Parathyroid adenoma (tissue), 2 donors: ENCODE measurements at regions not wholly inside any gene's neighbourhood (a gene's known extent, or its start where the extent isn't known, plus 50 kb on each side); places are given as distances from the start of the nearest gene placed in this dataset.
"Not testable (repeated sequence)": the region's sequence is repeated elsewhere in the genome, so short reads cannot be mapped to it uniquely, and the experiment has no call there.

Source experiments
- H2AFZ ChIP-seq: fragments of 300-600 bp; sonication (generic); one replicate; pipeline ENCODE4 v1.7.0; 2017; ENCODE audit warnings: antibody characterized with exemption, mild to moderate bottlenecking
- H3K27ac ChIP-seq: fragments of 300-600 bp; sonication (generic); one replicate; pipeline ENCODE4 v1.7.0; 2017
- H3K27me3 ChIP-seq: fragments of 300-600 bp; sonication (generic); one replicate; pipeline ENCODE4 v1.7.0; 2017; ENCODE audit warnings: low read length; ENCODE audit not compliant: control insufficient read depth, insufficient read depth
- H3K36me3 ChIP-seq: fragments of 300-600 bp; sonication (generic); one replicate; pipeline ENCODE4 v1.7.0; 2017; ENCODE audit warnings: low read length; ENCODE audit not compliant: control insufficient read depth, insufficient read depth
- H3K4me1 ChIP-seq: fragments of 300-600 bp; sonication (generic); one replicate; pipeline ENCODE4 v1.7.0; 2017; ENCODE audit warnings: control low read depth
- H3K4me2 ChIP-seq: fragments of 300-600 bp; sonication (generic); one replicate; pipeline ENCODE4 v1.7.0; 2017; ENCODE audit warnings: low read length
- H3K4me3 ChIP-seq: fragments of 300-600 bp; sonication (generic); one replicate; pipeline ENCODE4 v1.7.0; 2017; ENCODE audit warnings: low read depth, low read length
- H3K79me2 ChIP-seq: fragments of 300-600 bp; sonication (generic); one replicate; pipeline ENCODE4 v1.7.0; 2017; ENCODE audit warnings: control low read depth
- H3K9ac ChIP-seq: fragments of 300-600 bp; sonication (generic); one replicate; pipeline ENCODE4 v1.7.0; 2017; ENCODE audit warnings: mild to moderate bottlenecking
- H3K9me3 ChIP-seq: fragments of 300-600 bp; sonication (generic); one replicate; pipeline ENCODE4 v1.7.0; 2017; ENCODE audit warnings: low read length; ENCODE audit not compliant: control insufficient read depth
- donor health status: primary hyperparathyroidism.

DNA sequence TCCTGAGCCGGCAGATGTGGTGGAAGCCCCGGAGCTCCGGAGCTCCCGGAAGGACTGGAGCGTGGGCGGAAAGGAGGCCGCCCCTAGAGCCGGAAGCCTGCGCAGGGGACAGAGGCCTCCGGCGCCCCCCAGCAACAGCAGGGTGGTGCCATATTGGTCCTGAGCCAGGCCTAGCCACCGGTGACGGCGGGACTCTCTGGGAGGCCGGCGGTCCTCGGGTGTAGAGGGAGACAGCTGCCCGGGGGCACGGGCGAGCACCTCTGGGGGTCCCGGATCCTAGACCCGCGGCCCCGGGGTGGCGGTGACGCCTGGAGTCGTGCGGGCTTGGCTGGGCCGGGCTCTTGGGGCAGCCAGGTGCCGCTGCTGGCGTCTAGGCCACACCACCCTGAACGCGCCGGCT lies 1472.2 kb downstream of the FOXD4L5 start:
- not testable (repeated sequence) for H3K9ac ChIP-seq, H2AFZ ChIP-seq, H3K27me3 ChIP-seq, H3K79me2 ChIP-seq, H3K4me3 ChIP-seq, H3K9me3 ChIP-seq, H3K36me3 ChIP-seq, H3K27ac ChIP-seq, H3K4me1 ChIP-seq, H3K4me2 ChIP-seq

DNA sequence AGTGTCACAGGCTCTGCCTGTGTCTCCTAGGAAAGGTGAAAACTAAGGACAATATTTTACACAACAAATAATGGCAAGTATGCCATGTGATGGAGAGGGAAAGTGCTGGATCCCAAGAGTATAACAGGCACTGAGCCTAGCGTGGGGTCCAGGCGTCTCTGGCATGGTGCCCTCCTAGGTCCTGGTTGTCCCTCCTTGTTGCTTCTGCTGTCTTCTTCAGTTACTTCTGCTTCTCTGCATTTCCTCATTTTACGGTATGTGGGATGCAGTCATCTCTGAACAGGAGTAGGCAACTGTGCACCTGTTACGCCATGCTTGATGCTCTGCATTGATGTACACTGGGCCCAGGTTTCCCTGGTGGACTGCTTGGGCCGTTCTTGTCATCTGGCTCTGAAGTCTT lies 1480.8 kb downstream of the FOXD4L5 start:
- not testable (repeated sequence) for H3K4me2 ChIP-seq, H3K4me1 ChIP-seq, H3K79me2 ChIP-seq, H2AFZ ChIP-seq, H3K27me3 ChIP-seq, H3K9ac ChIP-seq, H3K27ac ChIP-seq, H3K36me3 ChIP-seq, H3K9me3 ChIP-seq, H3K4me3 ChIP-seq

DNA sequence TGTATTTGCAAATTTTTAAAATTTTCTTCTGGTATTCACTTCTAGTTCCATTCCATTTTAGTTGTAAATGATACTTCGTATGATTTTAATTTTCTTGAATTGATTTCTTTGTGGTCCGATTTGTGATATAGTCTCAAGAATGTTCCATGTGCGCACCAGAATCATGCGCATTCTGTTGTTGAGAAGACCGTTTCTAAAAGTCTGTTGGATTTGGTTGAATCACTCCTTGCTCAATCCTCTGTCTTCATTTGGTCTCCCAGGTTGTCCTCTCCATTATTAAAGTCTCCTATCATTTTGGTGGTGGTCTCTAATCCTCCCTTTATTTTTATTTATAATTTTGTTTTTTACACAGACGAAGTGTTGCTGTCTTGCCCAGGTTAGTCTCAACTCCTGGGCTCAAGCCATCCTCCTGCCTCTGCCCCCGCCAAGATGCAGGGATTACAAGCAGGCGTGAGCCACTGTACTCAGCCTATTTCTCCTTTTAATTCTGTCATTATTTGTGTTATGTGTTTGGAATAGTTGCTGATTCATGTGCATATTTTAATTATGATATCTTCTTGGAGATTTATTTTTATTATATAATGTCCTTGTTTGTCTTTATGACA lies 1490.8 kb downstream of the FOXD4L5 start:
- H3K79me2 ChIP-seq, H3K27me3 ChIP-seq, H3K4me1 ChIP-seq, H3K9ac ChIP-seq, H3K9me3 ChIP-seq, H3K4me2 ChIP-seq, H3K27ac ChIP-seq, H2AFZ ChIP-seq, H3K36me3 ChIP-seq, H3K4me3 ChIP-seq: not testable (repeated sequence)

DNA sequence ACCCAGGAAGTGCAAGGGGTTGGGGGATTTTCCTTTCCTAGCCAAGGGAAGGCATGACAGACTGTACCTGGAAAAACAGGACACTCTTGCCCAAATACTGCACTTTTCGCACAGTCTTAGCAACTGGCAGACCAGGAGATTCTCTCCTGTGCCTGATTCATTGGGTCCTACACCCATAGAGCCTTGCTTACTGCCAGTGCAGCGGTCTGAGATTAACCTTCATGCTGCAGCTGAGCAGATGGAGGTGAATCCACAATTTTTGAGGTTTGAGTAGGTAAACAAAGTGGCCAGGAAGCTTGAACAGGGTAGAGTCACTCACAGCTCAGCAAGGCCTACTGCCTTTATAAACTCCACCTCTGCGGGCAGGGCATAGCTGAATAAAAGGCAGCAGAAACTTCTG lies 1497.6 kb downstream of the FOXD4L5 start:
- H3K36me3 ChIP-seq, H2AFZ ChIP-seq, H3K4me2 ChIP-seq, H3K27ac ChIP-seq, H3K4me1 ChIP-seq, H3K9ac ChIP-seq, H3K9me3 ChIP-seq, H3K79me2 ChIP-seq, H3K27me3 ChIP-seq, H3K4me3 ChIP-seq: not testable (repeated sequence)

DNA sequence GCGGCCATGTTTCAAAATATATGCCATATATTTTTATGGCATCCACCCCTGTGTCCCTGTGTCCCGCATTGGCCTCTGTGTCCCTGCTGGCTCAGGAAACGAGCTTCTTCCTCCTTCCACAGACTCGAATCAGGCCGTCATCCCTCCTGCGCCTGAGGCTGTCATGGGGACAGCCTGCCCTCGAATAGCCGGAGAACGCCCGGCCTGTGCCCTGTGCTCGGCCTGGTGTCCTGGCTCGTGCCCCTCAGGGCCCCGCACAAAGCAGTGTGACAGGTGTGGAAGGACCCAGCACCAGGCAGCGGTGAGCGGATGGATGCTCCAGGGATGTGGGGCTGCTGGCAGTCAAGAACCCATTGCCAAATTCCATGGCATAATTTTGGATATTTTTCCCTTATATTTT lies 1500.0 kb downstream of the FOXD4L5 start:
- not testable (repeated sequence) for H3K27me3 ChIP-seq, H3K4me1 ChIP-seq, H3K4me2 ChIP-seq, H3K79me2 ChIP-seq, H3K4me3 ChIP-seq, H2AFZ ChIP-seq, H3K9me3 ChIP-seq, H3K27ac ChIP-seq, H3K9ac ChIP-seq, H3K36me3 ChIP-seq

DNA sequence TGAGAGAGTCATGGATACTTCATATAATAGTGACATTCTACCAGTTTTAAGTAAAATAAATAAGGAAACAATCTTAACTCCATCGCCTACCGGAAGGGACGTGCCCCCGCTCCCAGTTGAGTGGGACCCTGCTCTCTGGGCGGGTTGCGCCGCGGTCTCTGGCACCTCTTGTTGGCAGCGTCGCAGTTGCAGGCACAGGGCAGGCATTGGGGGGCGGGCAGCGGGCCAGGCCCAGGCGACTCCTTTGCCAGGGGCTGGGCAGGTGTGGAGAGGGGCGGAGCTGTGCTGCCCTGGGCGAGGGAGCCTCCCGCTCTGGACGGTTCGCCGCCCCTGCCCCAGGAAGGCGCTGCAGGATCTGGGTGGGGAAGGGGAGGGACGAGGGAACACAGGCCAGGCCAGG lies 1500.6 kb downstream of the FOXD4L5 start:
- H3K79me2 ChIP-seq, H3K27me3 ChIP-seq, H2AFZ ChIP-seq, H3K9ac ChIP-seq, H3K9me3 ChIP-seq, H3K4me1 ChIP-seq, H3K27ac ChIP-seq, H3K4me3 ChIP-seq, H3K36me3 ChIP-seq, H3K4me2 ChIP-seq: not testable (repeated sequence)

DNA sequence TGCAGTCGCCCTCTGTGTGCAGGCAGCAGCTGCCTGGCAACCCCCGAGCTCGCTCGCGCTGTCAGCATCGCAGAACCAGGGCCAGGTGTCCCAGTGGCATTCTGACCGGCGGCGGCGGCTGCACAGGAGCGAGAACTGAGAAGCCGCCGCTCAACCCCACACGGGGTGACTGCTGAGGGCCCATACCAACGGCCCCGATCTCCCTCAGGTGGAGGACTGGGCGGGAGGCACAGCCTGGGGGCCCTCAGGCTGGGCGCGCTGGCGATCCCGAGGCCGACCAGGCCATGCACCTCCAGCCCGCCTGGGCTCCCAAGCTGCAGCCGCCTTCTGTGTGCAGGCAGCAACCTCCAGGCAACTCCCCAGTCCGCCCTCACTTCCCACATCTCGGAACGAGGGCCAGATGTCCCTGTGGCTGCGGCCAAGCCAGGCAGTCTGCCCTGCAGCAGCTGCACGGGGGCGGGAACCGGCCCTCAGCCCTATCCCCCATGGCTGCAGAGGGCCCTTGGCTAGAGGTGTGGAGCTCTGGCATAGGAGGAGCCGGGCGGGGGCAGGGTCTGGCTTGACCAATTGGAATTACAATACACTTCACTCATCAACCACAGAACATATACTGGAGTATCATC lies 1503.1 kb downstream of the FOXD4L5 start:
- H3K27me3 ChIP-seq, H3K27ac ChIP-seq, H2AFZ ChIP-seq, H3K4me1 ChIP-seq, H3K4me3 ChIP-seq, H3K79me2 ChIP-seq, H3K9me3 ChIP-seq, H3K4me2 ChIP-seq, H3K9ac ChIP-seq, H3K36me3 ChIP-seq: not testable (repeated sequence)

DNA sequence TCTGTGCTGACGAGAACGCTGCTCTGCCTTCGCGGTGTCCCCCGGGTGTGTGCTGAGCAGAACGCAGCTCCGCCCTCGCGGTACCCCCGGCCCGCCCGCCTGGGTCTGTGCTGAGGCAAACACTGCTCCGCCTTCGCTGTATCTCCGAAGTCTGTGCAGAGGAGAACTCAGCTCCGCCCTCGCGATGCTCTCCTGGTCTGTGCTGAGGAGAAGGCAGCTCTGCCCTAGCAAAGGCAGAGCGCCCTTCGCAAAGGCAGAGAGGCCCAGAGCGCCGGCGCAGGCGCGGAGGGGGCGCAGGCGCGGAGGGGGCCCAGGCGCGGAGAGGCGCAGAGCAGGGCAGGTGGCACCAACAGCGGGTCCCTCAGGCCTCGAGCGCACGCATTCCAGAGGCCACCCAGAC lies 1503.6 kb downstream of the FOXD4L5 start:
- H3K27me3 ChIP-seq, H3K27ac ChIP-seq: not testable (repeated sequence)

DNA sequence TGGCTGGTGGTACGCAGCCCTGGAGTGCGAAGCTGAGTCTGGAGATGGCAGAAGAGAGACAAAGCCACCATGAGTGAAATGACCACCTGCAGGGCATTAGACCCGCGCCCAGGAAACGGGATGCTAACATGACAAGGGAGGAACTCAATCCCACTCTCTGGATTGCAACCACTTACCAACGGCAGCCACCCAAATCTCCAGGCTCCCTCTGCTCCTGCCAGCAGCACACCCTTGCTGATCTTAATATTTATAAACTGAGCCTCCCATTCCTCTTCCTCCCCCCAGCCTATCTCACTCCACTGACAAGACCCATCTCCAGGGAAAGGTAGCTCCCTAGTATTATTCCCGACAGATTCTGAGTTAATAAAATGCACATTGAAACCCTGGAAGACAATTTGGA lies 1508.8 kb downstream of the FOXD4L5 start:
- not testable (repeated sequence) for H3K4me3 ChIP-seq, H2AFZ ChIP-seq, H3K27ac ChIP-seq, H3K4me1 ChIP-seq, H3K36me3 ChIP-seq, H3K9ac ChIP-seq, H3K27me3 ChIP-seq, H3K4me2 ChIP-seq, H3K79me2 ChIP-seq, H3K9me3 ChIP-seq

More for the DNA sequence above, 1503.6 kb downstream of the FOXD4L5 start:
- not testable (repeated sequence) for H3K4me3 ChIP-seq, H3K9me3 ChIP-seq, H3K9ac ChIP-seq, H3K4me2 ChIP-seq, H3K79me2 ChIP-seq, H3K4me1 ChIP-seq, H3K36me3 ChIP-seq, H2AFZ ChIP-seq

DNA sequence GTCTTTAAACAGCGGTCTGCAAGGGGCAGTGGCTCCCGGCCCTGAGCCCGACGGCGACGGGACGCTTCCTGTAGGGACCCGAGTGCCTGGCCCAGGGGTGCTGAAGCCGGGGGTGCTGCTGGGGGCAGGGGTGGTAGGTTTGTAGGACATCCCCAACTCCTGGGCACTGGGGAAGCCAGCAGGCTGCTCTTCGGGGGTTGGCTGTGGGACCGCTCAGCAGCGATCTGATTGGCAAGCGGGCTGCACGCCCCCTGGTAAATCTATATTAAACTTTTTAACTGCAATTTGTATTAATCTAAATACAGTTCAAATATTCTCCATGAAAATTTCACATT lies 1510.0 kb downstream of the FOXD4L5 start:
- H3K27me3 ChIP-seq, H3K9ac ChIP-seq, H3K4me3 ChIP-seq, H3K4me2 ChIP-seq, H2AFZ ChIP-seq, H3K27ac ChIP-seq, H3K4me1 ChIP-seq, H3K9me3 ChIP-seq, H3K79me2 ChIP-seq, H3K36me3 ChIP-seq: not testable (repeated sequence)

DNA sequence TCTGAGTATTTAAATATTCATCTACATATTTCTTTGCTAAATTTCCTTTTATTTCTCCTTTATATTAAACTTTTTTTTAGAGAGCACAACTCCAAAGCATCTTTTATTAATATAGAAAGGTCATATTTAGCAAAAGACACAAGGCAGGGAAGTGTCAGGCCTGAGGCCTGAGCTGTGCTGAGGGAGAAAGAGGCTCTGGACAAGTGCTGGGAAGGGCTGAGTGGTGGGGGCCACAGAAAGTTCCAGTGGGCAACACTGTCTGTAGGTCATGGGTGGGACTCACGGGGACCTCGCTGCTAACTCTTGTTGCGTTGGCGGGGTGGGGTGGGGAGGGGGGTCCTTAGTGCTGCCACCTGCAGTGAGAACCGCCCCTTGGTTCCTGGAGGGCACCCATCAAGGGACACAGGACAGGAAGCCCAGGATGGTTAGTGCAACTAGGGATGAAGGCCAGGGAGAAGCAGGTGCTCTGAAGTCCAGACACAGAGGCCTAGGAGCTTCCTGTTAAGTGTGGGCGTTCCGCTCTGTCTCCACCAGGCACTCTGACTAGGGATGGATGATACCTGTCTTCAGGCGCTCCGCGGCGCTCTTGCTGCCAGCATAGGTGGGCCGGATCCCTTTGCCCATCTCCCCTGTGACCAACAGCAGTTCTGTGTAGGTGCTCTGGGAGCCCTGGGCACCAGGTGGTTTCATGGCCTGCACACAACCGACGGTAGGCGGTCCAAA lies 1510.5 kb downstream of the FOXD4L5 start:
- not testable (repeated sequence) for H3K36me3 ChIP-seq, H3K9me3 ChIP-seq, H3K4me2 ChIP-seq, H3K9ac ChIP-seq, H3K79me2 ChIP-seq, H2AFZ ChIP-seq, H3K27me3 ChIP-seq, H3K27ac ChIP-seq, H3K4me3 ChIP-seq, H3K4me1 ChIP-seq
